CD4-positive, alpha-beta memory T cell (primary cell): ENCODE measurements at regions not wholly inside any gene's neighbourhood (a gene's known extent, or its start where the extent isn't known, plus 50 kb on each side); places are given as distances from the start of the nearest gene placed in this dataset.

Source experiments
- CTCF ChIA-PET: fragments of 350-600 bp; sonication (Branson Sonifier 250); formaldehyde crosslinking; loops from one replicate; lab custom pipeline; 2021; ENCODE audit warnings: inconsistent platforms; ENCODE audit not compliant: partially characterized antibody; lab: Charles Lee
- POLR2A ChIA-PET: fragments of 350-600 bp; sonication (Branson Sonifier 250); formaldehyde crosslinking; loops from one replicate; lab custom pipeline; 2021; ENCODE audit not compliant: partially characterized antibody; lab: Charles Lee
- DNase-seq, 5 donors: peaks; one replicate each; pipeline versions ENCODE4 v3.0.0 to v3.0.0-alpha.2; 2020 to 2022; ENCODE audit warnings: mixed read lengths in 1 of 5
- H3K27ac ChIP-seq: one replicate; pipeline ENCODE4 v1.7.0; 2013; ENCODE audit warnings: low read depth, low read length
- H3K27me3 ChIP-seq: 2 replicates; pipeline ENCODE4 v1.7.0; 2013; ENCODE audit warnings: mild to moderate bottlenecking, low read length, moderate library complexity; ENCODE audit not compliant: insufficient read depth
- H3K36me3 ChIP-seq: 2 replicates; pipeline ENCODE4 v1.7.0; 2013; ENCODE audit warnings: mild to moderate bottlenecking, low read length, moderate library complexity; ENCODE audit not compliant: insufficient read depth
- H3K4me1 ChIP-seq: 2 replicates; pipeline ENCODE4 v1.7.0; 2013; ENCODE audit warnings: mild to moderate bottlenecking, low read length, moderate library complexity; ENCODE audit not compliant: insufficient read depth
- H3K4me3 ChIP-seq, 2 donors: one replicate each; pipeline ENCODE4 v1.7.0; 2013; ENCODE audit warnings: low read length in 2 of 2, mild to moderate bottlenecking in 1 of 2
- H3K9me3 ChIP-seq, 2 donors: one replicate each; pipeline ENCODE4 v1.7.0; 2013; ENCODE audit warnings: low read length in 2 of 2, control low read depth in 1 of 2; ENCODE audit not compliant: control insufficient read depth in 1 of 2
- H3K27ac Mint-ChIP-seq, 7 donors: one replicate each; pipeline ENCODE4 v1.8.0; 2020 to 2021; ENCODE audit warnings: mixed read lengths in 7 of 7, mild to moderate bottlenecking in 6 of 7, inconsistent platforms in 3 of 7, moderate library complexity in 3 of 7
- H3K27me3 Mint-ChIP-seq, 2 donors: one replicate each; pipeline ENCODE4 v1.8.0; 2020 to 2021; ENCODE audit warnings: mixed read lengths in 2 of 2
- H3K36me3 Mint-ChIP-seq, 2 donors: one replicate each; pipeline ENCODE4 v1.8.0; 2020 to 2021; ENCODE audit warnings: mixed read lengths in 2 of 2, inconsistent platforms in 1 of 2, mild to moderate bottlenecking in 1 of 2
- H3K4me1 Mint-ChIP-seq, 4 donors: one replicate each; pipeline ENCODE4 v1.8.0; 2020 to 2021; ENCODE audit warnings: mixed read lengths in 4 of 4, mild to moderate bottlenecking in 1 of 4
- H3K4me3 Mint-ChIP-seq, 8 donors: one replicate each; pipeline ENCODE4 v1.8.0; 2020 to 2021; ENCODE audit warnings: mixed read lengths in 8 of 8, mild to moderate bottlenecking in 7 of 8, moderate library complexity in 6 of 8, inconsistent platforms in 3 of 8
- H3K9me3 Mint-ChIP-seq, 8 donors: one replicate each; pipeline ENCODE4 v1.8.0; 2020 to 2021; ENCODE audit warnings: mixed read lengths in 8 of 8, mild to moderate bottlenecking in 5 of 8, inconsistent platforms in 3 of 8, moderate library complexity in 1 of 8
- intact Hi-C: fragments of 100-400 bp; cut with micrococcal nuclease; formaldehyde crosslinking; loops from one replicate; pipeline ENCODE4 v1.15.1; 2023

DNA sequence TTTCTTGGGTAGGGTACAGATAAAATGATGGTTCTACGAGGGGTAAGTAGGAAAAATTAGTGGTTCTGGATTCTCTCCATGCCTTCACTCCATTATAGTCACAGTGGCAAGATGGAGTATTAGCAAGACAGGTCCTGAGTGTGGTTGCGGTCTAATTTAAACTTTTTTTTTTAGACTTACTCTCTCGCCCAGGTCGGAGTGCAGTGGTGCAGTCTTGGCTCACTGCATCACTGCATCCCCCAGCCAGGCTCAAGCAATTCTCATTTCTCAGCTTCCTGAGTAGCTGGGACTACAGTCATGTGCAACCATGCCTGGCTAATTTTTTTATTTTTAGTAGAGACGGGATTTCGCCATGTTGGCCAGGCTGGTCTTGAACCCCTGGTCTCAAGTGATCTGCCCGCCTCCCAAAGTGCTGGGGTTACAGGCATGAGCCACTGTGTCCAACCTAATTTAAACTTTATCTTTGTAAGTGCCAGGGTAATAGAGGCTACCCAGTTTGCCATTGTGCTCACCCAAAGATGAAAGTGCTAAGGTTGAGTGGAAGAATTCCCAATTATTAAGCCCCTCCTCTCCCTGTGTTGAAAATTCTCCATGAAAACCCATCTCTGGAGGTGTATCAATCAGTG lies 135.6 kb downstream of the TM9SF2 start:
- no peak for DNase-seq
- H3K36me3 Mint-ChIP-seq = peaks cover 0 to 5% of the 10 kb centered on the region in 2 donors
- ChIA-PET POLR2A (no interaction called here), CTCF (interaction anchor here (1.8 kb wide), 1 partner anchor 110 kb away, joined by 5 read pairs; no protein-coding TSS in a partner anchor)
- Histone ChIP-seq H3K9me3 (no peaks in the 10 kb centered on the region), H3K27me3 (no peaks in the 10 kb centered on the region), H3K4me1 (no peaks in the 10 kb centered on the region), H3K36me3 (no peaks in the 10 kb centered on the region), H3K27ac (no peak overlapping the region), H3K4me3 (no peak overlapping the region)
- intact Hi-C loops = no loop called here
- H3K9me3 Mint-ChIP-seq = peaks cover 0 to 9% (median 0%) of the 10 kb centered on the region in 8 donors
- H3K27ac Mint-ChIP-seq = no peak overlapping the region
- peaks cover 0 to 5% (median 2%) of the 10 kb centered on the region in 4 donors for H3K4me1 Mint-ChIP-seq
- H3K27me3 Mint-ChIP-seq = no peaks in the 10 kb centered on the region
- H3K4me3 Mint-ChIP-seq = no peak overlapping the region

DNA sequence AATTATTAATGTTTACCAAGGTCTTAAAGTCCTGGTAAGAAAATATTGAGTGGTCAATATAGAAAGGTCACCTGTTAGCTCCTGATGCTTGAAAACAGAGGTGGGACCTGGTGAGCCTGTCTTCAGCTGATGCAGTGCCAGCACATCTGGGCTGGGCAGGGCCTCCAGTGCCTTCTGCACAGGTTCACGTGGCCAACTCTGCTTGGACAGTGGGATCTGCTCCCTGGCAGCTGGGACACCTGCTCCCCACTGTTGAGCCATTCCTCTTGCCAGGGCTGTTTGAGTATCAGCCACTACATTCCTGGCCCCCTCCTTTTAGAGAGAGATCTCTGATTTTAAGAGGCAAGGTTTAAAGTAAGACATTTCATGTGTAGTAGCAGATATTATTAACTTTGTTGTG lies 135.0 kb downstream of the TM9SF2 start:
- Histone ChIP-seq H3K36me3 (no peaks in the 10 kb centered on the region), H3K4me1 (no peaks in the 10 kb centered on the region), H3K4me3 (no peak overlapping the region), H3K27me3 (no peaks in the 10 kb centered on the region), H3K27ac (no peak overlapping the region), H3K9me3 (no peaks in the 10 kb centered on the region)
- intact Hi-C loops = no loop called here
- ChIA-PET CTCF (no interaction called here), POLR2A (no interaction called here)
- Mint-ChIP-seq H3K27me3 (no peaks in the 10 kb centered on the region), H3K4me1 (peaks cover 0 to 5% (median 2%) of the 10 kb centered on the region in 4 donors), H3K36me3 (peaks cover 0 to 5% of the 10 kb centered on the region in 2 donors), H3K27ac (no peak overlapping the region), H3K9me3 (peaks cover 0 to 9% (median 0%) of the 10 kb centered on the region in 8 donors), H3K4me3 (no peak overlapping the region)
- no peak for DNase-seq

DNA sequence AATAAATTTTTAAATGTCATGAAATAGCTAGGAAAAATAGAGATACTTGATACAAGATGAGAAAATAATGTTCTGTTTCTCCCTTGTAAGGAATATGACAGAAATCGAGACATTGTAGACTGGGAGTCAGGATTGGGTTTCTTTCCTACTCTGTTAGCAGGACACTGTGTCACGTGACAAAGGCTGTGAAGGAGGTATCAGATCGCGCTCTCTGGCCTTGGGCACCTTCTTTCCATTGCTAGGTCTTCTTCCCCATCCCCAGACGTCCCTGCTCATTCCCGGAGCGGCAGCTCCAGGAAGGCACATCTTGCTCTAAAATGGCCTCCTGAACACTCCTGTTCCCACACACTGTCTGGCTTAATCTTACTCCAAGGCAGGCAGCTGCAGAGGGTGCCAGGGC lies 133.4 kb downstream of the TM9SF2 start:
- H3K27ac Mint-ChIP-seq = peak overlapping the region in 1 of 7 donors; percentile 56
- no peak overlapping the region for H3K4me3 Mint-ChIP-seq
- peaks cover 0 to 5% of the 10 kb centered on the region in 2 donors for H3K36me3 Mint-ChIP-seq
- Histone ChIP-seq H3K9me3 (no peaks in the 10 kb centered on the region), H3K27me3 (no peaks in the 10 kb centered on the region), H3K4me3 (no peak overlapping the region), H3K27ac (no peak overlapping the region), H3K4me1 (no peaks in the 10 kb centered on the region), H3K36me3 (no peaks in the 10 kb centered on the region)
- ChIA-PET CTCF (interaction anchor here (1.4 kb wide), 1 partner anchor 106 kb away, joined by 4 read pairs; no protein-coding TSS in a partner anchor), POLR2A (no interaction called here)
- no peaks in the 10 kb centered on the region for H3K27me3 Mint-ChIP-seq
- H3K9me3 Mint-ChIP-seq = peaks cover 0 to 9% (median 0%) of the 10 kb centered on the region in 8 donors
- DNase-seq = no peak
- H3K4me1 Mint-ChIP-seq = peaks cover 0 to 5% (median 2%) of the 10 kb centered on the region in 4 donors
- intact Hi-C loops = no loop called here

DNA sequence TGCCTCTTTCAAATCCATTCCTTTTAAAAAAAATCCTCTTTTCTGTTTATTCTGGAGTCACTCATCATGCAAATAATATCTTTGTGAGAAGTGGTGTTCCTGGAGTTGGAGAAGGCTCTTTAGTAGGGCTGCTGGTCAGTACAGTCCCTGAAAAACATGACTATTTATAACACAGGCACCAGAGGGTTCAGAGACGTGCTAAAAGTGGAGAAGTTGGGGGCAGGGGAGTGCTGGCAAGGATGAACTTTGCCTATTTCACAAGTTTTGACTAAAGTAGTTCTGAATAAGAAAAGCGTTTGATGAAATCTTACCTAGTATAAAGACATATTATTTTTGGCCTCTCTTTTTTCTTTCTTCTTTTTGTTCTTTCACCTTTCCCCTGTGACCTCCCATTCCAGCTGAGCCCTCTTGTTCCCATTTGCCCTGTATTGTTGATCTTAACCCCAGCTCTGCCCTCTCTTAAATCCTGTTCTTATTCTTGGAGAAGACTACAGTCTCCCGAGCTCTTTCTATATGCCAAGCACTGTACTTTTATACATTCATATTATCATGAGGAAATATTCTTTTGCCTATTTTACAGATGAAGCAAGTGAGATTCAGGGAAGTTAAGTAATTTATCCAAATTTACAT lies 129.1 kb downstream of the TM9SF2 start:
- peaks cover 0 to 7% (median 4%) of the 10 kb centered on the region in 4 donors for H3K4me1 Mint-ChIP-seq
- Histone ChIP-seq H3K36me3 (no peaks in the 10 kb centered on the region), H3K4me1 (no peaks in the 10 kb centered on the region), H3K9me3 (no peaks in the 10 kb centered on the region), H3K27me3 (no peaks in the 10 kb centered on the region), H3K4me3 (no peak overlapping the region), H3K27ac (no peak overlapping the region)
- peak overlapping the region in 1 of 7 donors; percentile 18 for H3K27ac Mint-ChIP-seq
- POLR2A ChIA-PET = interaction anchor here (0.9 kb wide), 1 partner anchor 27 kb away, joined by 3 read pairs; no protein-coding TSS in a partner anchor
- peaks cover 0 to 9% (median 0%) of the 10 kb centered on the region in 8 donors for H3K9me3 Mint-ChIP-seq
- no peak for DNase-seq
- intact Hi-C loops = no loop called here
- H3K27me3 Mint-ChIP-seq = no peaks in the 10 kb centered on the region
- CTCF ChIA-PET = interaction anchor here (0.9 to 2.4 kb wide), 2 partner anchors 16 to 51 kb away, joined by 3 to 7 read pairs; no protein-coding TSS in a partner anchor
- H3K4me3 Mint-ChIP-seq = no peak overlapping the region
- peaks cover 0 to 5% of the 10 kb centered on the region in 2 donors for H3K36me3 Mint-ChIP-seq

DNA sequence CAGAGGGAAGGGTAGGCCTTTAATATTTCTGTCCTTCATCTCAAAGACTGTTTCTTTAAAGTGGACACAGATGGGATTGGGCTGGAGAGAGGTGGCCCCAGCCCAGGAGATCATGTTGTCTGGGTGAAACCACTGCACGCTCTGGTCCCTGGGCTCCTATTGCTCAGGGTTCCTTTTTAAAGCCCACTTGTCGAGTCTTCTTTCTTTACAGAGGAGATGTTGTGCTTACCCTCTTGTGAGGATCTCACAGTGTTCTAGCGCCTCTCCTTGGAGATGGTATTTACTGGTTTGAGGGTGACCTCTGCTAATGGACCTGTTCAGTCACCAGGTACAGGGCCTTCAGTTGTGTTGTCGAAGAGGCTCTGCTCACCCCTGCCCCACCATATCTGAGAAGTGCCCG lies 128.4 kb downstream of the TM9SF2 start:
- no peak overlapping the region for H3K4me3 Mint-ChIP-seq
- no peaks in the 10 kb centered on the region for H3K27me3 Mint-ChIP-seq
- intact Hi-C loops = no loop called here
- peaks cover 0 to 6% (median 3%) of the 10 kb centered on the region in 4 donors for H3K4me1 Mint-ChIP-seq
- H3K27ac Mint-ChIP-seq = no peak overlapping the region
- H3K4me3 ChIP-seq = no peak overlapping the region
- H3K36me3 Mint-ChIP-seq = peaks cover 0 to 10% of the 10 kb centered on the region in 2 donors
- H3K36me3 ChIP-seq = no peaks in the 10 kb centered on the region
- POLR2A ChIA-PET = no interaction called here
- no peaks in the 10 kb centered on the region for H3K9me3 ChIP-seq
- no peaks in the 10 kb centered on the region for H3K4me1 ChIP-seq
- no peaks in the 10 kb centered on the region for H3K27me3 ChIP-seq
- H3K9me3 Mint-ChIP-seq = peaks cover 0 to 6% (median 0%) of the 10 kb centered on the region in 8 donors
- no peak overlapping the region for H3K27ac ChIP-seq
- CTCF ChIA-PET = no interaction called here
- no peak for DNase-seq

DNA sequence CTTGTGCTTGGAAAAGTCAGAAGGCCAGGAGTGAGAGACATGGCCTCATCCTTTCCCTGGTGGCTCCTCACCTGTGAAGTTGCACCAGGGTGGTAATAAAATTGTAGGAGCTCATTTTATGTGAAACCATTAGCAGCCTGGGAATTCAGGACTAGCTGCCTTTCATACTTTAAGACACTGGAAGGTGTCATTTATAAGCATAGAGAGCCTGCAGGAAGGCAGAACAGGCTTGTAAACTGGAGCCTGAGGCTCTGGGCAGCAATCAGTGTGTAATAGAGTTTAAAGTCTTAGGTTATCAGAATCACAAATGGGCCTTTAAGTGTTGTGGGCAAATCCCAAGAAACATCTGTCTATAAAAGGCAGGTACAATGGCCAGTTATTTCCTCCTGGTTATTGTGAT lies 127.2 kb downstream of the TM9SF2 start:
- Mint-ChIP-seq H3K36me3 (peaks cover 0 to 14% of the 10 kb centered on the region in 2 donors), H3K9me3 (peaks cover 0 to 6% (median 0%) of the 10 kb centered on the region in 8 donors), H3K27ac (no peak overlapping the region), H3K4me3 (no peak overlapping the region), H3K27me3 (no peaks in the 10 kb centered on the region), H3K4me1 (peaks cover 0 to 8% (median 7%) of the 10 kb centered on the region in 4 donors)
- intact Hi-C loops = no loop called here
- H3K27me3 ChIP-seq = no peaks in the 10 kb centered on the region
- no peaks in the 10 kb centered on the region for H3K9me3 ChIP-seq
- CTCF ChIA-PET = no interaction called here
- H3K4me3 ChIP-seq = no peak overlapping the region
- no peak for DNase-seq
- POLR2A ChIA-PET = no interaction called here
- H3K4me1 ChIP-seq = no peaks in the 10 kb centered on the region
- H3K36me3 ChIP-seq = no peaks in the 10 kb centered on the region
- no peak overlapping the region for H3K27ac ChIP-seq

DNA sequence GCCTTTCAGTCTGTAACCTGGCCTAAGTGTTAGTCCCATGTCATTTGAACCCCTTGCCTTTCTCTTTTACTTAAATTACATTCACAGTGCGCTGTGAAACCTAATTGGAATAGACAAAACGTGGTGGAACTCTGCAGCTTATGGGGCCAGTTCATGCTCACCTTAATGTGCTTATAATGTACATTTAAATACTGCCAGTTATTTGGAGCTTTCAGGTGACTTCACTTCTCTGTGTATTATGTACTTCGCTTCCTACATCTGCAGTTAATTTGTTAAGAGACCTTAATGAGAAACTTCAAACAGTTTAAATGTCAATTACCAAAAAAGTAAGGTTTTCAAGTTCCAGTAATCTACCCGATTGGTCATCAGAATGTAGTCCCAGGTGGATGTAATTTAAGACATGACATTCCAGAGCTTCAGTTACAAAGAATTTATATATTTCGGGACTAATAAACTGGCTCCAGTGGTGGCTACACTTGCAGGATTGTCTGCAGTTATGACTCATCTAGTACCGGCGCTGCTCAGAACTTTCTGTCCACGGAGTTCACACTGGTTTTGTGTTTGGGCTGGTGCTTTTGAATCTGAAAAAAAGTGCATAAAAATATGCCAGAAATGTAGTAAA lies 125.3 kb downstream of the TM9SF2 start:
- Histone ChIP-seq H3K4me3 (no peak overlapping the region), H3K4me1 (no peaks in the 10 kb centered on the region), H3K36me3 (no peaks in the 10 kb centered on the region), H3K27me3 (peaks cover under 1% of the 10 kb centered on the region), H3K9me3 (no peaks in the 10 kb centered on the region), H3K27ac (no peak overlapping the region)
- Mint-ChIP-seq H3K4me1 (peaks cover 0 to 8% (median 6%) of the 10 kb centered on the region in 4 donors), H3K36me3 (peaks cover 0 to 21% of the 10 kb centered on the region in 2 donors), H3K9me3 (no peaks in the 10 kb centered on the region), H3K27me3 (no peaks in the 10 kb centered on the region), H3K4me3 (no peak overlapping the region), H3K27ac (no peak overlapping the region)
- ChIA-PET CTCF (interaction anchor here (0.5 to 1.2 kb wide), 2 partner anchors 13 to 40 kb away, joined by 3 read pairs; no protein-coding TSS in a partner anchor), POLR2A (no interaction called here)
- intact Hi-C loops = no loop called here
- no peak for DNase-seq
